GM20000 (cell line): ENCODE measurements at regions not wholly inside any gene's neighbourhood (a gene's known extent, or its start where the extent isn't known, plus 50 kb on each side); places are given as distances from the start of the nearest gene placed in this dataset.

Source experiments
- DNase-seq: peaks from one replicate; pipeline ENCODE4 v3.0.0; 2012; ENCODE audit warnings: low spot score
- CTCF ChIP-seq: IDR thresholded peaks from 2 replicates; pipeline ENCODE4 v1.5.1; 2012; ENCODE audit warnings: mild to moderate bottlenecking, control low read depth; ENCODE audit errors: extremely low read depth, missing control alignments

GRCh38 chr11:26023057-26023456, 308.9 kb upstream of the ANO3 start:
- TF ChIP-seq CTCF, result no peak

GRCh38 chr11:26025676-26026075, 306.3 kb upstream of the ANO3 start:
- no peak for DNase-seq
- TF ChIP-seq CTCF, result no peak

More at GRCh38 chr11:26023057-26023456, 308.9 kb upstream of the ANO3 start:
- no peak for DNase-seq

GRCh38 chr11:26026078-26026477, 305.9 kb upstream of the ANO3 start:
- DNase-seq, result no peak
- no peak for TF ChIP-seq CTCF

GRCh38 chr11:26027887-26028286, 304.0 kb upstream of the ANO3 start:
- TF ChIP-seq CTCF, result no peak
- no peak for DNase-seq

GRCh38 chr11:26028393-26028911, 303.5 kb upstream of the ANO3 start:
- no peak for TF ChIP-seq CTCF
- DNase-seq, result no peak

GRCh38 chr11:26030399-26030798, 301.5 kb upstream of the ANO3 start:
- TF ChIP-seq CTCF, result no peak
- DNase-seq, result no peak

GRCh38 chr11:26032241-26032640, 299.7 kb upstream of the ANO3 start:
- no peak for DNase-seq
- no peak for TF ChIP-seq CTCF
